Astrocyte of the cerebellum (primary cell): ENCODE measurements at regions not wholly inside any gene's neighbourhood (a gene's known extent, or its start where the extent isn't known, plus 50 kb on each side); places are given as distances from the start of the nearest gene placed in this dataset.

Source experiments
- DNase-seq: peaks from one replicate; pipeline ENCODE4 v3.0.0-alpha.2; 2011; ENCODE audit warnings: low read depth
- H3K4me3 ChIP-seq: 2 replicates; pipeline ENCODE4 v1.5.1; 2011; ENCODE audit warnings: mild to moderate bottlenecking, low read depth, low read length, moderate library complexity
- CTCF ChIP-seq: IDR thresholded peaks from 2 replicates; pipeline ENCODE4 v1.5.1; 2012; ENCODE audit warnings: low read length, low read depth, moderate library complexity, mild to moderate bottlenecking; ENCODE audit errors: missing control alignments
- in situ Hi-C: cut with HindIII; loops from 2 replicates; pipeline ENCODE4 v1.10.0; 2017; ENCODE audit warnings: low sequenced_read_pairs

- no peak overlapping the region for H3K4me3 ChIP-seq
- TF ChIP-seq CTCF = no peak
- DNase-seq = no peak
- in situ Hi-C loops = no loop called here
Measured at GRCh38 chr2:120503206-120503792, 157.4 kb downstream of the INHBB start.

GRCh38 chr2:120503793-120504571 is 158.0 kb downstream of the INHBB start:
- TF ChIP-seq CTCF = no peak
- in situ Hi-C loops = no loop called here
- no peak for DNase-seq
- no peak overlapping the region for H3K4me3 ChIP-seq

- in situ Hi-C loops = no loop called here
- no peak for TF ChIP-seq CTCF
- no peak for DNase-seq
- H3K4me3 ChIP-seq = no peak overlapping the region
Measured at GRCh38 chr2:120504936-120505705, 159.2 kb downstream of the INHBB start.

- no peak overlapping the region for H3K4me3 ChIP-seq
- peak; percentile 39 for DNase-seq
- in situ Hi-C loops = no loop called here
- no peak for TF ChIP-seq CTCF
Measured at GRCh38 chr2:120508567-120509041, 162.7 kb downstream of the INHBB start.

- no peak for TF ChIP-seq CTCF
- in situ Hi-C loops = no loop called here
- H3K4me3 ChIP-seq = no peak overlapping the region
- no peak for DNase-seq
Measured at GRCh38 chr2:120509213-120509815, 163.4 kb downstream of the INHBB start.
